ENCODE measurements at regions not wholly inside any gene's neighbourhood (a gene's known extent, or its start where the extent isn't known, plus 50 kb on each side); places are given as distances from the start of the nearest gene placed in this dataset.

DNA sequence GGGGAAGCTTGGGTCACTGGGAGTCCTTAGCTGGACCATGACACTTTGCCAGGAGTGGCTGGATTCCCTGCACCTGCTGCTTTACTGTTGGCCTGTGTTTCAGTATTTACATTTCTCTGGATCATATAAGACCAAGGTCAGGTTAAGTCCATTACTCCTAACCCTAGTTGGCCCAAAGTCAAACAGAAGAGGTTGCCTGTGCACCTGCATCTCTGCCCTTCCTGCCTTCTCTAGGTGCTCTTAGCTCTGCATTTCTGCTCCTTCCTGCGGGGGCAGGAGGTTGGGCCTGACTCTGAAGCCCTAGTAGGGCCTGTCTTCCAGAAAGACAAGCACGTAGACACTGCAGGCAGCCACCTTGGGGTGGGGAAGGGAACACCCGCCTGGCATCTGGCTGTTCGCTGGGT lies 124.3 kb downstream of the RPLP1 start:
- TF ChIP-seq, protein P1, sequence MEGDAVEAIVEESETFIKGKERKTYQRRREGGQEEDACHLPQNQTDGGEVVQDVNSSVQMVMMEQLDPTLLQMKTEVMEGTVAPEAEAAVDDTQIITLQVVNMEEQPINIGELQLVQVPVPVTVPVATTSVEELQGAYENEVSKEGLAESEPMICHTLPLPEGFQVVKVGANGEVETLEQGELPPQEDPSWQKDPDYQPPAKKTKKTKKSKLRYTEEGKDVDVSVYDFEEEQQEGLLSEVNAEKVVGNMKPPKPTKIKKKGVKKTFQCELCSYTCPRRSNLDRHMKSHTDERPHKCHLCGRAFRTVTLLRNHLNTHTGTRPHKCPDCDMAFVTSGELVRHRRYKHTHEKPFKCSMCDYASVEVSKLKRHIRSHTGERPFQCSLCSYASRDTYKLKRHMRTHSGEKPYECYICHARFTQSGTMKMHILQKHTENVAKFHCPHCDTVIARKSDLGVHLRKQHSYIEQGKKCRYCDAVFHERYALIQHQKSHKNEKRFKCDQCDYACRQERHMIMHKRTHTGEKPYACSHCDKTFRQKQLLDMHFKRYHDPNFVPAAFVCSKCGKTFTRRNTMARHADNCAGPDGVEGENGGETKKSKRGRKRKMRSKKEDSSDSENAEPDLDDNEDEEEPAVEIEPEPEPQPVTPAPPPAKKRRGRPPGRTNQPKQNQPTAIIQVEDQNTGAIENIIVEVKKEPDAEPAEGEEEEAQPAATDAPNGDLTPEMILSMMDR (IDR thresholded peaks at IDR 0.05; ENCODE audit: low read depth, low read length, poor library complexity, severe bottlenecking), result no peak
- TF ChIP-seq EZH2phosphoT487 (IDR thresholded peaks at IDR 0.05; ENCODE audit: borderline replicate concordance, low read length), result no peak

All from DOHH2 (cell line).